ENCODE measurements at regions not wholly inside any gene's neighbourhood (a gene's known extent, or its start where the extent isn't known, plus 50 kb on each side); places are given as distances from the start of the nearest gene placed in this dataset.

DNA sequence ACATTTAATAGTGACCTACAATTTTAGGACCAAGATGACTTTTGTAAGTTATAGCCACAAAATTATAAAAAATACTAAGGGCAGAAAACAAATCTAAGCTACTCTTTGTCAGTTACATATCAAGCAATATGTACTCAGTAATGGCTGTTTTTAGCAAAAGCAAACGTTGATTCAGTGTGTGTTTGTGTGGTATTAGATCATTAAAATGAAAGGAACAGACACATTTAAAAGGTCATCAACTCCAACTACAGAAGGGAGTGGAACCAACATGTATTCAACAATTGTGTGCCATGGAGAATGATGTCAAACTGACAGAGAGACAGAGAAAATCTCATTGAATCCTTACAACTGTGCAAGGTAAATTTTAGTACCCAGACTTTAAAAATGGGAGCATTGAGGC is 268.8 kb upstream of the STT3B start:
- Mint-ChIP-seq H3K9me3 (peaks cover 5% of the 10 kb centered on the region), H3K4me3 (no peak overlapping the region), H3K4me1 (peaks cover 7% of the 10 kb centered on the region), H3K27me3 (ENCODE audit: low read depth) (no peaks in the 10 kb centered on the region), H3K27ac (ENCODE audit: unreplicated experiment) (no peak overlapping the region), H3K36me3 (ENCODE audit: low read depth) (no peaks in the 10 kb centered on the region)
- TF ChIP-seq, protein P1, sequence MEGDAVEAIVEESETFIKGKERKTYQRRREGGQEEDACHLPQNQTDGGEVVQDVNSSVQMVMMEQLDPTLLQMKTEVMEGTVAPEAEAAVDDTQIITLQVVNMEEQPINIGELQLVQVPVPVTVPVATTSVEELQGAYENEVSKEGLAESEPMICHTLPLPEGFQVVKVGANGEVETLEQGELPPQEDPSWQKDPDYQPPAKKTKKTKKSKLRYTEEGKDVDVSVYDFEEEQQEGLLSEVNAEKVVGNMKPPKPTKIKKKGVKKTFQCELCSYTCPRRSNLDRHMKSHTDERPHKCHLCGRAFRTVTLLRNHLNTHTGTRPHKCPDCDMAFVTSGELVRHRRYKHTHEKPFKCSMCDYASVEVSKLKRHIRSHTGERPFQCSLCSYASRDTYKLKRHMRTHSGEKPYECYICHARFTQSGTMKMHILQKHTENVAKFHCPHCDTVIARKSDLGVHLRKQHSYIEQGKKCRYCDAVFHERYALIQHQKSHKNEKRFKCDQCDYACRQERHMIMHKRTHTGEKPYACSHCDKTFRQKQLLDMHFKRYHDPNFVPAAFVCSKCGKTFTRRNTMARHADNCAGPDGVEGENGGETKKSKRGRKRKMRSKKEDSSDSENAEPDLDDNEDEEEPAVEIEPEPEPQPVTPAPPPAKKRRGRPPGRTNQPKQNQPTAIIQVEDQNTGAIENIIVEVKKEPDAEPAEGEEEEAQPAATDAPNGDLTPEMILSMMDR (conservative IDR thresholded peaks at IDR 0.05), result no peak
- DNase-seq (ENCODE audit: low read depth, low spot score), result no peak

DNA sequence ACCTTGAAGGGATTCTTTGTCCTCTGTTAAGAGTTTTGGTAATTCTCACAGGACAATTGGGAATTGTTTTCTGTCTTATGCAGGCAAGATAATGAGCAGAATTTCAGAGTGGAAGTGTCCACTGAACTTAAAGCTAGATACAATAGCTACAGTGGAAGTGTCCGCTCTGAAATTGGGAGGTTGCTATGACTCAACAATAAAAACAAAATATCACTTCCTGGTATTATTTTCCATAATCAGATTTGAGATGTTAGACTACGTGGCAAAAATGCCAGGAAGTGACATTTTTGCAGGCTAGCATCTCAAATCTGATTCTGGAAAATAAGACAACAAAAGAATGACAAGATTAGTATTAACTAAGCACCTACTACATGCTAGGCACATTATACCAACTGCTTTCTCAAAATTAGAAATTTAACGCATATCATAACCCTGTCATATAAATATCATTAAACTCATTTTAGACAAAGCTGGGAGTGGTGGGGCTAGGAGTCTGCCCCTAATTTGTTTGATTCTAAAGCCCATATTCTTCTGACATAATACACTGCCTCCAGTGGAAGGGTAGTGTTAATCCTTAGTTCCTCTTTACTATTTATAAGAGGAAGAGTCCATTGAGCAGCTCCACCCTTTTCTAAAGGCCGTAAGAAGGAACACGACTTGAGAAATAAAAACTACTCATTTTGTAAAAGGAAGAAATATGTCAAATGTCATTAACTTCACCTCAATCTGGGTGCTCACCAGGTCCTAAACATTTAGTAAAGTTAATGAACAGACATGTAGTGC is 266.9 kb upstream of the STT3B start:
- Mint-ChIP-seq H3K27ac (ENCODE audit: unreplicated experiment) (no peak overlapping the region), H3K27me3 (ENCODE audit: low read depth) (no peaks in the 10 kb centered on the region), H3K4me3 (no peak overlapping the region), H3K36me3 (ENCODE audit: low read depth) (no peaks in the 10 kb centered on the region), H3K9me3 (peaks cover 2% of the 10 kb centered on the region), H3K4me1 (peaks cover 7% of the 10 kb centered on the region)
- TF ChIP-seq, protein P1 (conservative IDR thresholded peaks at IDR 0.05), result no peak
- no peak for DNase-seq (ENCODE audit: low read depth, low spot score)

DNA sequence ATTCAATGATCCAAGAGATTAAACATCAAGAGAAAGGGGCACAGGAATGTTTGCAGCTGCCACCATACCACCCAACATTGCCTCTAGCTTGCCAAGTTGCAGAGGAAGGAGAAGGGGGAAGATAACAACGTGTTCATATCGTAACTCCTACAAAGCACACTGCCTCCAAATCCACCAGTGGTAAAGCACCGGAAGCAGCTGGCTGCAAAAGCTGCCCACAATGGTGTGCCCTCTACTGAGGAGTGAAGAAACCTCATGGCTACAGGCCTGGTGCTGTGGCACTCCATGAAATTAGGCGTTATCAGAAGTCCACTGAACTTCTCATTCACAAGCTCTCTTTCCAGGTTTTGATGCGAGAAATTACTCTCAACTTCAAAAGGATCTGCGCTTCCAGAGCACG is 263.9 kb upstream of the STT3B start:
- TF ChIP-seq, protein P1 (conservative IDR thresholded peaks at IDR 0.05), result no peak
- Mint-ChIP-seq H3K4me1 (peaks cover 7% of the 10 kb centered on the region), H3K36me3 (ENCODE audit: low read depth) (no peaks in the 10 kb centered on the region), H3K27ac (ENCODE audit: unreplicated experiment) (no peak overlapping the region), H3K4me3 (no peak overlapping the region), H3K27me3 (ENCODE audit: low read depth) (no peaks in the 10 kb centered on the region), H3K9me3 (peaks cover 2% of the 10 kb centered on the region)
- no peak for DNase-seq (ENCODE audit: low read depth, low spot score)

- H3K4me1 Mint-ChIP-seq, result peaks cover 7% of the 10 kb centered on the region
- TF ChIP-seq, protein P1 (conservative IDR thresholded peaks at IDR 0.05), result no peak
- H3K4me3 Mint-ChIP-seq, result no peak overlapping the region
- H3K9me3 Mint-ChIP-seq, result peaks cover 2% of the 10 kb centered on the region
- no peaks in the 10 kb centered on the region for H3K27me3 Mint-ChIP-seq (ENCODE audit: low read depth)
- H3K27ac Mint-ChIP-seq (ENCODE audit: unreplicated experiment), result no peak overlapping the region
- no peak for DNase-seq (ENCODE audit: low read depth, low spot score)
- H3K36me3 Mint-ChIP-seq (ENCODE audit: low read depth), result no peaks in the 10 kb centered on the region
Observed at GRCh38 chr3:31270010-31270409, 262.7 kb upstream of the STT3B start.

DNA sequence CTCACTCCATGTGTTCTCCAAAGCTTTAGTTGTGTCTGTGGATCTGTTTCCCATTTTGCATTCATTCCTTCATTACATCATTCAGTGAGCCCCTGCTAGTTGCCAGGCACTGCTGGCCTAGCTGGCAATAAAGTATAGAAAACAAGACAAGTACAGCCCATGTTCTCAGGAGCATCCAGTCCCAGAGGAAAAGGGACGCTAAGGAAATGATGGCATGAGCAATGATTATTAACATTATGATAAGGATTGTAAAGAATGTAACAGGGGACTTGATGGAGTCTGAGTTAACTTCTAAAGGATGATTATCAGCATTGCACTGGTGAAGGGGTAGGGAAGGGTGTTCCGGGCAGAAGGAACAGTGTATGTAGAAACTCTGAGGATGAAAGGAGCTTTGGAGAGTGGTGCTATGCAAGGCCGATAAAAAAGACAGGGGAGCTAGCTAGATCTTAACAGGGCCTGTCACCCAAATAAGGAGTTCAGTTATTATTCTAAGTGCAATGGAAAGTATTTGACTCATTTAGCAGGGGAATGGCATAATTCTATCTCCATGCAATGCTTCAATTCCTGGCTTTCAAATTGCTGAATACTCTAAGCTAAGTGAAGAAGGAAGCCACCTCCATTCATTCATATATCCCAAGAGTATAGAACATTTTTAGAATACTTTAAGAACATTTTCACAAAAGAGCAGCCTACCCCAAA is 258.2 kb upstream of the STT3B start:
- no peaks in the 10 kb centered on the region for H3K27me3 Mint-ChIP-seq (ENCODE audit: low read depth)
- H3K27ac Mint-ChIP-seq (ENCODE audit: unreplicated experiment), result no peak overlapping the region
- H3K4me1 Mint-ChIP-seq, result no peaks in the 10 kb centered on the region
- H3K4me3 Mint-ChIP-seq, result no peak overlapping the region
- TF ChIP-seq, protein P1 (conservative IDR thresholded peaks at IDR 0.05), result no peak
- H3K9me3 Mint-ChIP-seq, result no peaks in the 10 kb centered on the region
- no peak for DNase-seq (ENCODE audit: low read depth, low spot score)
- no peaks in the 10 kb centered on the region for H3K36me3 Mint-ChIP-seq (ENCODE audit: low read depth)

All from neural crest cell (in vitro differentiated cells).